RKO (cell line): ENCODE measurements at regions not wholly inside any gene's neighbourhood (a gene's known extent, or its start where the extent isn't known, plus 50 kb on each side); places are given as distances from the start of the nearest gene placed in this dataset.
A peak's percentile ranks its signal among the peaks of the same experiment; 100 is the strongest.
"Not testable (repeated sequence)": the region's sequence is repeated elsewhere in the genome, so short reads cannot be mapped to it uniquely, and the experiment has no call there.

Source experiments
- DNase-seq: peaks from one replicate; pipeline ENCODE4 v3.0.0-alpha.2; 2016; ENCODE audit warnings: low spot score

GRCh38 chr5:29051509-29051908, 2013.1 kb upstream of the CDH9 start:
- no peak for DNase-seq

DNA sequence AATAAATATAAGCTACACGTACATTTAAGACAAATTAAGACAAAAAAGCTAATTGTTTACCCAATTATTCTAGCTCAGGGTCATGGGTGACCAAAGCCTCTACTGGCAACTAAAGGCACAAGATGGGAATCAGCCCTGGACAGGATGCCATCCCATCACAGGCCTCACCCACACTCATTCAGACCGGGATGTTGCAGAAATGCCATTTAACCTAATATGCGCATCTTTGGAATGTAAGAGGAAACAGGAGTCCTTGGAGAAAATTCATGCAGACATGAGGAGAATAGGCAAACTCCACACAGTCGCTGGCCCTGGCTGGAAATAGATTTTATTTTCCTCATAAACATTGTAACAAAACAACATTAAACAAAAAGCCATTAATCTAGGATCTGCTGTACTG, 2003.8 kb upstream of the CDH9 start:
- no peak for DNase-seq

- DNase-seq = no peak
Observed at GRCh38 chr5:29040404-29040803, 2002.0 kb upstream of the CDH9 start.

DNA sequence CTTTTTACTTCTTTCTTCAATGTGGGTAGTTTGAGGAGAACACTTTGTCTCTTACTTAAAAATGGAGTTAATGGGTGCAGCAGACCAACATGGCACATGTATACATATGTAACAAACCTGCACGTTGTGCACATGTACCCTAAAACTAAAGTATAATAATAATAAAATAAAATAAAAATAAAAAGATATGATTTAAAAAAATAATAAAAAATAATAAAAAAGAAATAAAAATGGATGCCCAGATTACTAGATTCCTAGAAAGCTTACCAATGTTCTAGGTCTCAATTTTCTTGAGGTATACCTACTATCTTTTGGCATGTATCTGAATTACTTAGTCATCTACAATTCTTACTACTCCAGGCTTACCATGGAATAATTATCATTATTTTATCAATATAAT, 2001.6 kb upstream of the CDH9 start:
- DNase-seq = no peak

- no peak for DNase-seq
Observed at GRCh38 chr5:29037716-29038115, 1999.3 kb upstream of the CDH9 start.

DNA sequence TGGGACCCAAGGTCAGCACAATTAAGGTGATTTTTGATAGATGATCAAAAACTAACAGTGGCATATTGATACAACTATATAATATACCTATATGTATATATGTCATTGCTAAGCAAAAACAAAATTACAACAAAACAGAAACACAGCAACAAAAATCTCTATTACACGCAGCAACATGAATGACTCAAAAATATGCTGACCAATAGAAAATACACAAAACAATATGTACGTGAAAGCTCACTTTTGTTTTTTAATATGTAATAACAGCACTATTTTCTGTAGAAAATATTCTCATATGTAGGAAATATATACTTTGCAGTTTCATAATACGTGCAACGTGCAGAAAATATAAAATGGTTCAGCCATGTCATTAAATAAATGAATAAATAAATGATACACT, 1985.7 kb upstream of the CDH9 start:
- no peak for DNase-seq

GRCh38 chr5:29023541-29023940, 1985.2 kb upstream of the CDH9 start:
- no peak for DNase-seq

- DNase-seq = no peak
Observed at GRCh38 chr5:29017501-29017900, 1979.1 kb upstream of the CDH9 start.

DNA sequence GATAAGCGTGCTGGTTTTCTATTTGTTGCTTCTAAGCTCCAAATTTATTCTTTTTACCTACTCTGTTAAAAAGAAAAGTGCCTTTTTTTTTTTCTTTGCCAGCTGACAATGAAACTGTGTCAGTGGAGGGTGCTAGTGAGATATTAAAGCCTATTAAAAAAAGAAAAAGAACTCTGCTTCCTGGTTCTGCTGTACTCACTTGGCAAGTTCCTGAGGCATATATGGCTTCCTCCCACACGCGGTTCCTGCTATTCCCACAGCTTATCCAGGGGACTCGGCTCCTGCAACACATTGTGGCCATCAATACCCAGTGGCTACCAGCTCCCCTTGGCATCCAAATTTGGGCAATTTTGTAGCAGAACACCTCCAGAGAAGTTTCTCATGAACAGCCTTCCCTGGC, 1977.7 kb upstream of the CDH9 start:
- no peak for DNase-seq

DNA sequence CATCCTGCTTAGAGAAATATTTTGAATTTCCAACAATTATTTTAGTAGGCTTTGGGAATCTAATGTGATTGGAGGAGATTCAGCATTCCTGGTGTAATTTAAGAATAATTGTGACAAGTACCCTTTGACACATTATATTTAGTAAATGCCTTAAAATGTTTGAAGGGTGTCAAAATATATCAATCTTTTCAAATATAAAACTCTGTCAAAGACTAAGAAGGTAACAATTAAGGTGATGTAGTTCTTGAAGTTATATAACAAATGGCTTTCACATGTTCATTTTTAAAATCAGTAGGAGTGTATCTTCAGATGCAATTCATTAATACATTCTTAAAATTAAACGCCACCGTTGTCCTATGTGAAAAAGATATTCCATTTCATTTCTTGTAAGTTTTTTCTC, 1977.1 kb upstream of the CDH9 start:
- DNase-seq = no peak

GRCh38 chr5:29005386-29005785, 1967.0 kb upstream of the CDH9 start:
- peak; percentile 42 for DNase-seq

- DNase-seq = no peak
Observed at GRCh38 chr5:29002481-29002880, 1964.1 kb upstream of the CDH9 start.

DNA sequence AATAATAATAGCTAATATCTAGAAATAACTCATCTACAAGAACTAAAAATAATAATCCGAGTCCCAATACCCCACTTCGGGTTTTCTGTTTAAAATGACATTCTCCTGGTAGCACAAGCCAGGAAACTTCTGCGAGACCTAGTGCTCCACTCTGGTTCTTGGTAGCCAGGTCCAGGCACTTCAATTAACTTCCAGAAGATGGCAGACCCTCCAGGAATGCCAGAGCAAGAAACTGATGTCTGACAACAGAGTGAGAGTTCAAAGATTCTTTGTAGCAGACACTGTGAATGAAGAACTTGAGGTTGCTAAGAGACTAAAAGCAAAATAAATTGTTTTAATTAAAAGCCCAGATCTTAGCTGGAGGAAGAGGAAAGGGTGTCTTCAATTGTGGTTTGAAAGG, 1963.3 kb upstream of the CDH9 start:
- peak; percentile 24 for DNase-seq

- no peak for DNase-seq
Observed at GRCh38 chr5:28984639-28985038, 1946.3 kb upstream of the CDH9 start.

DNA sequence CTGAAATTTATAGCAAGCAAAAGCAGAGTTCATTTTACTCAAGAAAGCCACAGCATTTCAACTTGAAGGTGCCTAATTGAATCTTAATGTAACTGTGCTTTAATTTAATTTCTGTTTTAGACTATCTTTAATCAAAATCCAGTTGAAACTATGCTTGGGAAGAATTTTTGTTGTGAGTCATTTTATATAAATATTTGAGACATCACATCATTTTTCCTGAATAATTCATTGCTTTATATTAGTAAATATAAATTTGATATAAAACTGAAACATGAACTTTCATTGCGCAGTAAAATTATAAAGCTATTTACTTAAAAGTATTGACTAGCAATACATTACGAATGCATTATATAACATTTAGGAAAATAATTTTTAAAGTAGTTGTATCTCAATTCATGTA, 1937.1 kb upstream of the CDH9 start:
- DNase-seq = no peak

- no peak for DNase-seq
Observed at GRCh38 chr5:28967848-28968247, 1929.5 kb upstream of the CDH9 start.

DNA sequence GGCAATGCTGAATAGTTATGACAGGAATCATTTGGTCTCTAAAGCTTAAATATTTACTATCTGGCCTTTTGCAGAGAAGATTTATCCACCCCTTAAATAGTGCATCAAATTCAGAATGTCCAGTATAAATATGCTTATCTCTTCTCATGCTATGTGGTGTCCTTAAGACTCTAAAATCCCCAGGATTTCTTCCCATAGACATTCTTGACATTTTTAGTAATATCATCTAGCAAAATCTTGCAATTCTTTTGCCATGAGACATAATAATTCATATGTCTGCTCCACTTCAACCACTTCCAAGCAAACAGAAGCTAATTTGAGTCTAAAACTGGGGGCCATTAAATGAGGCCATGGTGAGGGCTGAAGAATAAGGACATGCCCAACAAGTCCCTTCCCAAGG, 1923.4 kb upstream of the CDH9 start:
- DNase-seq = no peak

GRCh38 chr5:28958581-28958980, 1920.2 kb upstream of the CDH9 start:
- DNase-seq = peak; percentile 40

GRCh38 chr5:28957450-28957849, 1919.1 kb upstream of the CDH9 start:
- DNase-seq = no peak

DNA sequence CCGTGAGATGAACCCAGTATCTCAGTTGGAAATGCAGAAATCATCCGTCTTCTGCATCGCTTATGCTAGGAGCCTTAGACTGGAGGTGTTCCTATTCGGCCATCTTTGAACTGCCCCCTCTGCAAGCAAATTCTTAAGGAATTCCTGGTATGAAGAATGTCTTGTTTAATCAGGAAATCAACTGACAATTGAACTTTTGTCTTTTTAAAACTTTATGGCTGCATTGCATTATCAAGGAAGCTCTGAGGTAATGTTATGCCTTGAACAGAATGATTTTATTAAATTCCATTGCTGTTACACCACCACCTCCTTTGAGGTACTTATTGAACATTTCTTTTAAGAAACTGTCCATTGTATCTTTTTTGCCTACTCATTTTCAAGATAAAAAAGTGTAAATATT, 1915.7 kb upstream of the CDH9 start:
- DNase-seq = no peak

- no peak for DNase-seq
Observed at GRCh38 chr5:28947865-28948264, 1909.5 kb upstream of the CDH9 start.

- no peak for DNase-seq
Observed at GRCh38 chr5:28945859-28946258, 1907.5 kb upstream of the CDH9 start.

DNA sequence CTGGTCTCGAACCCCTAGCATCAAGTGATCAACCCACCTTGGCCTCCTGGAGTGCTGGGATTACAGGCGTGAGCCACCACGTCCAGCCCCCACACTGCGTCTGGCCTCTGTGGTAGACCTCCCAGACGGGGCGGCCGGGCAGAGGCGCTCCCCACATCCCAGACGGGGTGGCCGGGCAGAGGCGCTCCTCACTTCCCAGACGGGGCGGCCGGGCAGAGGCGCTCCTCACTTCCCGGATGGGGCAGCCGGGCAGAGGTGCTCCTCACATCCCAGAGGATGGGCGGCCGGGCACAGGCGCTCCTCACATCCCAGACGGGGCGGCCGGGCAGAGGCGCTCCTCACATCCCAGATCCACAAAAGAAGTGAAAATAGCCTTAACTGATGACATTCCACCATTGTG, 1891.0 kb upstream of the CDH9 start:
- not testable (repeated sequence) for DNase-seq

DNA sequence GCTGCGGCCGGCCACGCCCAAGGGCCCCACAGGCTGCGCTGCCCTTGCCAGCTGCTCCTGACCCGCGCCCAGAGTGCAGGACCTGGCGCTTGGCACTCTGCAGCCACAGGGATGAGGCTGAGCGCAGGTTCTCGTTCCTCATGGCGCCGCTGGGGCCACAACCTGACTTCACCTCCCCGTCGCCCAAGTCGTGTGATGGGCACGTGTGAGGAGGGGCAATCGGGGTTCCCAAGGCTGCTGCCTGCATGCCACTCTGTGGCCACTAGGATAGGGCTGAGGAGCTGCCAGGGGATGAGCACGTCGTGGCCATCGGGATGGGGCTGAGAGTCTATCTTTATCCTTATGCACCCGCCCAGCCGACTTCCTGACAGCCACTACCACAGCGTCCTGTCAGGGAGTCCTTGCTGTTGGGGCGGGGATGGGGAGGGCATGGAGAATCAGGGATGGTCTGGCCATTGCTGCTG, 1890.0 kb upstream of the CDH9 start:
- DNase-seq = not testable (repeated sequence)
